GM12875 (cell line): ENCODE measurements at regions not wholly inside any gene's neighbourhood (a gene's known extent, or its start where the extent isn't known, plus 50 kb on each side); places are given as distances from the start of the nearest gene placed in this dataset.
"Not testable (repeated sequence)": the region's sequence is repeated elsewhere in the genome, so short reads cannot be mapped to it uniquely, and the experiment has no call there.

Experiments used
- H3K4me3 ChIP-seq: one replicate; pipeline ENCODE4 v1.5.1; 2011; ENCODE audit warnings: low read depth, low read length, control low read depth
- TF ChIP-seq, protein P1 (sequence below): IDR thresholded peaks from 2 replicates; pipeline ENCODE4 v1.5.1; 2011; ENCODE audit warnings: low read depth, mild to moderate bottlenecking, control low read depth, inconsistent platforms, low read length, moderate library complexity, borderline replicate concordance; ENCODE audit not compliant: insufficient read depth

DNA sequence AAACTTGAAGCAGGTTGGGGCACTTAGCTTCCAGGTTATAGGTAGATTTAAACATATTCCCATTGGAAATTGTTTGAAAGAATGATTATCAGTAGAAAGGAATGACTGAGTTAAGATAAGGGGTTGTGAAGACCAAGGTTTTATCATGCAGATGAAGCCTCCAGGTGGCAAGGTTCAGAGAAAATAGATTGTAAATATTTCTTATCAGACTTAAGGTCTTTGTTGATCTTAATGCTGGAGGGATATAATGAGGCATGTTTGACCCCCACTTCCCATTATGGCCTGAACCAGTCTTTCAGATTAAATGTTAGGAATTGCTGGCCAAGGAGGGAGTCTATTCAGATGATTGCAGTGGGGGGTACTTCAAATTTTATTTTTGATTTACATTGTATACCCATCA lies 1486.5 kb upstream of the PRR20A start:
- TF ChIP-seq, protein P1, sequence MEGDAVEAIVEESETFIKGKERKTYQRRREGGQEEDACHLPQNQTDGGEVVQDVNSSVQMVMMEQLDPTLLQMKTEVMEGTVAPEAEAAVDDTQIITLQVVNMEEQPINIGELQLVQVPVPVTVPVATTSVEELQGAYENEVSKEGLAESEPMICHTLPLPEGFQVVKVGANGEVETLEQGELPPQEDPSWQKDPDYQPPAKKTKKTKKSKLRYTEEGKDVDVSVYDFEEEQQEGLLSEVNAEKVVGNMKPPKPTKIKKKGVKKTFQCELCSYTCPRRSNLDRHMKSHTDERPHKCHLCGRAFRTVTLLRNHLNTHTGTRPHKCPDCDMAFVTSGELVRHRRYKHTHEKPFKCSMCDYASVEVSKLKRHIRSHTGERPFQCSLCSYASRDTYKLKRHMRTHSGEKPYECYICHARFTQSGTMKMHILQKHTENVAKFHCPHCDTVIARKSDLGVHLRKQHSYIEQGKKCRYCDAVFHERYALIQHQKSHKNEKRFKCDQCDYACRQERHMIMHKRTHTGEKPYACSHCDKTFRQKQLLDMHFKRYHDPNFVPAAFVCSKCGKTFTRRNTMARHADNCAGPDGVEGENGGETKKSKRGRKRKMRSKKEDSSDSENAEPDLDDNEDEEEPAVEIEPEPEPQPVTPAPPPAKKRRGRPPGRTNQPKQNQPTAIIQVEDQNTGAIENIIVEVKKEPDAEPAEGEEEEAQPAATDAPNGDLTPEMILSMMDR, result no peak
- H3K4me3 ChIP-seq, result no peak overlapping the region

DNA sequence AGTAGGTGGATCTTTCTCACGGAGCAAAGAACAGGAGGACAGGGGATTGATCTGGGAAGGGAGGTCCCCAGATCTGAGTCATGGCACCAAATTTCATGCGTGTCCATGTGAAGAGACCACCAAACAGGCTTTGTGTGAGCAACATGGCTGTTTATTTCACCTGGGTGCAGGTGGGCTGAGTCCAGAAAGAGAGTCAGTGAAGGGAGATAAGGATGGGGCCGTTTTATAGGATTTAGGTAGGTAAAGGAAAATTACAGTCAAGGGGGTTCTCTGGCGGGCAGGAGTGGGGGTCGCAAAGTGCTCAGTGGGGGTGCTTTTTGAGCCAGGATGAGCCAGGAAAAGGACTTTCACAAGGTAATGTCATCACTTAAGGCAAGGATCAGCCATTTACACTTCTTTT lies 1480.5 kb upstream of the PRR20A start:
- not testable (repeated sequence) for H3K4me3 ChIP-seq

DNA sequence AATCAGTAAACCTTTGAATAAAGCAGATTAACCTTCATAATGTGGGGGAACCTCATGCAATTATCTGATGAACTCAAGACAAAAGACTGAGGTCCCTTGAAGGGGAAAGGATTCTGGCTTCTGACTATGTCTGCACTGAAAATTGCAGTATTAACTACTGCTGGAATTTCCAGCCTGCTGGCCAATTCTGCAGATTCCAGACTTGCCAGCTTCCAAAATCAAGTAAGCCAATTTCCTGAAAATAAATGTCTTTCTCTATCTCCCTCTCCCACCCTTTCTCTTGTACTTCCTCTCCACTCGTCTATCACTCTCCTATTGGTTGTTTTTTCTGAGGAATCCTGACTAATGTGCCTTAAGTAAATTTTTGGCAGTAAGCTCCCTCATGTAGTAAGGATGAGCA lies 1479.9 kb upstream of the PRR20A start:
- TF ChIP-seq, protein P1, result no peak
- H3K4me3 ChIP-seq, result no peak overlapping the region

DNA sequence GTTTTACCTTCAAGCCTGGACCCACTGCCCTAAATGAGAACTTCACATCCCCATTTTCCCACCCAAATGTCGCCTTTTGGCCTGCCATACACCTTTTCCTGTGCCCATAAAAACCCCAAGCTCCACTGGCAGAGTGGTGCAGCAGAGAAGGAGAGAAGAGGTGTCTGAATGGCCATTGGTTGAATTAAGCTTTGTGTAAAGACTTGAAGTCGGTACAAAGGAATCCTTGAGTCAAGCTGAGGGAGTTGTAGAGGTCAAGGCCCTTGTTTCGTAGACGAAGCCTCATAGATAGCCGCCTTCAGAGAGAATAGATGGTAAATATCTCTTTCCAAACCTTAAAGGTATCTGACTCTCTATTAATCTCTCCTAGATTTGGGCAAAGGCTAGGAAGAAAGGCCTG lies 1479.2 kb upstream of the PRR20A start:
- no peak overlapping the region for H3K4me3 ChIP-seq

DNA sequence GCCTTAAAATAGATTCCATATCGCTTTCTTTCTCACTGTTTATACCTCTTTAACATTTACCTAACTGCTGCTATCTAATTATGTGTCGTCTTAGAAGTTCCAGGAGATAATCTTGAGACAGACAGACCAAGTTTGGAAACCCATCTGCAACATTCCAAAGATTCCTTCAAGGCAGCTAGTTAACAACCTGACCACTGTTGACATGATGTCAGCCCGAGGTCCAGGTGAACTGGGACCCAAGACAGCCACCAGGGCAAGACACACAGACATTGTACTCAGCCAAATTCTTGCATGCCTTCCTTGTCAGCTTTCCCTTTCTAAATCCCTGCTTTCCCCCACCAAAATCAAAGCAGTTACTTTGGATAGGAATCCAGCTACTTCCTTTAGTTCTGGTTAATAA lies 1476.5 kb upstream of the PRR20A start:
- TF ChIP-seq, protein P1, result no peak
- no peak overlapping the region for H3K4me3 ChIP-seq

More for the DNA sequence above, 1479.2 kb upstream of the PRR20A start:
- TF ChIP-seq, protein P1, result no peak

DNA sequence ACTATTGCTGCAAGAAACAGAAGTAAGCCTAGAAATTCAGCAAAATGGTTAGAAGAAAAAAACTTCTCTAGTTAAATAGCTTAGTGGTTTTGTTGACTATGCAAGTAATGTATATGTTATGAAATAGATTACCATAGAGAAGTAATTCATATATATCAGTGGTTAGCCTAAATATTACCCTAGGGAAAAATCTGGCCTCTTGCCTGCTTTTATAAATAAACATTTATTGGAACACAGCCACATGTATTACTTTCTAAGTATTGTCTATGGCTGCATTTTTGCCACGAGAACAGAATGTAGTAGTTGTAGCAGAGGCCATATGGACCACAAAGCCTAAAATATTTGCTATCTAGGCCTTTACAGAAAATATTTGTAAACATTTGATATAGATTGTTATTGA lies 1471.7 kb upstream of the PRR20A start:
- no peak overlapping the region for H3K4me3 ChIP-seq
- TF ChIP-seq, protein P1, result no peak

DNA sequence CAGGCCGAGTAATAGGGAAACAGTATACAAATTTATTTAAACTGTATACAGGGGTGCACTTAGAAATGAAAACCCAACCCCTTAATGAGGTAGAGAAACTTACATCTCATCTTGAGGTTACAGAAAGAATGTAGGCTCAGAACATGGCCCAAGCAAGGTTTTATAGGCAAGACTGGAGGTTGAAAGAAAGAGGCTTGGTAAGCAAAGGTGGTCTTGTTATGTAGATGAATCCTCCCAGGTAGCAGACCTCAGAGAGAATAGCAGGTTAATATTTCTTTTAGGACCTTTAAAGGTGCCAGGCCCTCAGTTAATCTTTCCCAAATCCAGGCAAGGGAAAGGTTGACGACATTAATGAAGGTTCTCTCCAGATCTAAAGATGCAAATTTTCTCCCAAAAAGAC lies 1466.8 kb upstream of the PRR20A start:
- TF ChIP-seq, protein P1, result no peak

DNA sequence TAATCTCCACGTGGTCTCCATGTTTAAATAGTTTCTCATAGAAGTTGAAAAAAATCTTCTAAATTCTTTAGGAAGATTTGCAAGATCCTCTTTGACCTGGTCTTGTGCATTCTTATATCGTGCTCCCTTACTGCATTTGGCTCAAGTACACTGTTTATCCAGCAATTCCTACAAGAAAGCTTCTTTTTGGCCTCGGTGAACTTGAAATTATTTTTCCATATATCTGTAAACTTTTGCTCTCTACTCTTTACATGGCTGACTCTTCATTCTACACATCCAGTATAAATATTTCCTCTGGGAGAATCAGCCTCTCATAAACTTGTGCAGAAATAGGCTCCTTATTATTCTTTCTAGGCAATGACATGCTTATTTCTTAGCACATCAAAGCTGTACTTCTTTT lies 1457.9 kb upstream of the PRR20A start:
- TF ChIP-seq, protein P1, result no peak
- no peak overlapping the region for H3K4me3 ChIP-seq

More for the DNA sequence above, 1466.8 kb upstream of the PRR20A start:
- no peak overlapping the region for H3K4me3 ChIP-seq
